Gastroesophageal sphincter (tissue), 3 donors: ENCODE measurements at regions not wholly inside any gene's neighbourhood (a gene's known extent, or its start where the extent isn't known, plus 50 kb on each side); places are given as distances from the start of the nearest gene placed in this dataset.

Source experiments
- CTCF ChIP-seq, 4 experiments: fragments of 200-600 bp in 2 of 4; fragments of 450-650 bp in 2 of 4; sonication (generic) in 1 of 4; IDR thresholded peaks; one replicate each; pipeline ENCODE4 v1.5.1; 2017 to 2019; ENCODE audit warnings: antibody characterized with exemption in 4 of 4, mild to moderate bottlenecking in 2 of 4, moderate library complexity in 2 of 4
- EP300 ChIP-seq: sonication (generic); formaldehyde crosslinking; IDR thresholded peaks from one replicate; pipeline ENCODE4 v1.6.1; 2017; ENCODE audit warnings: antibody characterized with exemption, mild to moderate bottlenecking
- POLR2A ChIP-seq, 2 donors: fragments of 450-650 bp; IDR thresholded peaks; one replicate each; pipeline ENCODE4 v1.6.1; 2017; ENCODE audit warnings: antibody characterized with exemption in 2 of 2, mild to moderate bottlenecking in 2 of 2, moderate library complexity in 1 of 2
- POLR2AphosphoS5 ChIP-seq: sonication (generic); formaldehyde crosslinking; IDR thresholded peaks from one replicate; pipeline ENCODE4 v1.6.1; 2017; ENCODE audit warnings: antibody characterized with exemption

- TF ChIP-seq POLR2AphosphoS5 (no peak), POLR2A (IDR thresholded peaks at IDR 0.05) (no peak), CTCF (IDR thresholded peaks at IDR 0.05) (no peak), EP300 (no peak)
Measured at GRCh38 chr9:108040783-108041182, 551.2 kb upstream of the KLF4 start.
